WI38 (cell line): ENCODE measurements at regions not wholly inside any gene's neighbourhood (a gene's known extent, or its start where the extent isn't known, plus 50 kb on each side); places are given as distances from the start of the nearest gene placed in this dataset.

Source experiments
- H3K4me3 ChIP-seq: 2 replicates; pipeline ENCODE4 v1.5.1; 2011; ENCODE audit warnings: low read depth, mild to moderate bottlenecking, control low read depth, low read length
- CTCF ChIP-seq: IDR thresholded peaks from 2 replicates; pipeline ENCODE4 v1.5.1; 2012; ENCODE audit warnings: low read depth, mild to moderate bottlenecking, control low read depth, low read length

GRCh38 chr4:101730291-101731117, 60.0 kb upstream of the BANK1 start:
- TF ChIP-seq CTCF, result peak; percentile 45

GRCh38 chr4:101727238-101727637, 63.3 kb upstream of the BANK1 start:
- no peak for TF ChIP-seq CTCF
- H3K4me3 ChIP-seq, result no peak overlapping the region

More at GRCh38 chr4:101730291-101731117, 60.0 kb upstream of the BANK1 start:
- no peak overlapping the region for H3K4me3 ChIP-seq

GRCh38 chr4:101724093-101724492, 66.4 kb upstream of the BANK1 start:
- no peak for TF ChIP-seq CTCF
- no peak overlapping the region for H3K4me3 ChIP-seq

- no peak overlapping the region for H3K4me3 ChIP-seq
- no peak for TF ChIP-seq CTCF
Observed at GRCh38 chr4:101718810-101719209, 71.7 kb upstream of the BANK1 start.

- no peak for TF ChIP-seq CTCF
- H3K4me3 ChIP-seq, result no peak overlapping the region
Observed at GRCh38 chr4:101711590-101712260, 78.8 kb upstream of the BANK1 start.

- no peak overlapping the region for H3K4me3 ChIP-seq
- no peak for TF ChIP-seq CTCF
Observed at GRCh38 chr4:101710806-101711205, 79.7 kb upstream of the BANK1 start.

GRCh38 chr4:101708293-101709039, 82.1 kb upstream of the BANK1 start:
- no peak overlapping the region for H3K4me3 ChIP-seq
- TF ChIP-seq CTCF, result no peak
